HCT116 (cell line): ENCODE measurements at regions not wholly inside any gene's neighbourhood (a gene's known extent, or its start where the extent isn't known, plus 50 kb on each side); places are given as distances from the start of the nearest gene placed in this dataset.

Source experiments
- ATAC-seq: fragments of 200-7000 bp; cut with Tn5 transposase; 2 replicates; pipeline ENCODE4 v1.9.1; 2020; ENCODE audit warnings: mild to moderate bottlenecking, moderate library complexity
- BruUV-seq: library from RNA; stranded (reverse); fragments of 400-500 nt; replicated peaks from 2 replicates; lab custom pipeline; 2021; lab: Mats Ljungman, UMichigan
- CTCF ChIA-PET: fragments of 300-600 bp; sonication (Branson Sonifier 250); formaldehyde crosslinking; loops from one replicate; lab custom pipeline; 2021; ENCODE audit warnings: antibody characterized with exemption; lab: Charles Lee
- POLR2A ChIA-PET: fragments of 300-600, 350-600 bp; sonication (Branson Sonifier 250); formaldehyde crosslinking; loops from one replicate; lab custom pipeline; 2021; ENCODE audit warnings: antibody characterized with exemption; lab: Charles Lee
- RAD21 ChIA-PET, 2 experiments: fragments of 300-600 bp; sonication (Branson Sonifier 250); formaldehyde crosslinking; loops; one replicate each; lab custom pipeline; 2023; ENCODE audit warnings: low total read pairs in 2 of 2; ENCODE audit not compliant: uncharacterized antibody in 2 of 2, unreplicated experiment in 2 of 2, low non-redundant PET in 1 of 2; lab: Charles Lee
- DNase-seq: peaks from one replicate; pipeline ENCODE4 v3.0.0-alpha.2; 2010; ENCODE audit warnings: low read depth, low spot score
- H2AFZ ChIP-seq: fragments of 200-600 bp; shearing (Covaris generic), sonication (generic); 2 replicates; pipeline ENCODE4 v1.6.1; 2017; ENCODE audit warnings: low read depth, mixed run types, mixed read lengths, antibody characterized with exemption, low read length; ENCODE audit not compliant: poor library complexity, severe bottlenecking
- H3K27ac ChIP-seq: 2 replicates; pipeline ENCODE4 v1.5.1; 2012; ENCODE audit warnings: low read depth, low read length
- H3K27me3 ChIP-seq: fragments of 200-600 bp; sonication (generic); 2 replicates; pipeline ENCODE4 v1.6.1; 2016; ENCODE audit warnings: mixed run types, low read length, mixed read lengths; ENCODE audit not compliant: insufficient read depth
- H3K36me3 ChIP-seq, 2 experiments: fragments of 200-500 bp in 1 of 2; fragments of 200-600 bp in 1 of 2; sonication (Bioruptor generic) in 1 of 2; sonication (generic) in 1 of 2; 2 replicates each; pipeline versions ENCODE4 v1.5.1 to v1.6.1; 2014 to 2016; ENCODE audit warnings: low read length in 2 of 2, inconsistent platforms in 1 of 2, mixed read lengths in 1 of 2, mixed run types in 1 of 2; ENCODE audit not compliant: insufficient read depth in 2 of 2, control insufficient read depth in 1 of 2
- H3K4me1 ChIP-seq, 2 experiments: fragments of 200-600 bp in 1 of 2; sonication (generic) in 1 of 2; 2 replicates each; pipeline versions ENCODE4 v1.5.1 to v1.6.1; 2012 to 2017; ENCODE audit warnings: low read length in 2 of 2, inconsistent platforms in 1 of 2, mild to moderate bottlenecking in 1 of 2, mixed read lengths in 1 of 2, mixed run types in 1 of 2, moderate library complexity in 1 of 2; ENCODE audit not compliant: insufficient read depth in 2 of 2, control insufficient read depth in 1 of 2
- H3K4me2 ChIP-seq: fragments of 200-600 bp; sonication (generic); 2 replicates; pipeline ENCODE4 v1.6.1; 2017; ENCODE audit warnings: mixed run types, low read length, mixed read lengths
- H3K4me3 ChIP-seq, 2 experiments: fragments of 200-600 bp in 1 of 2; sonication (generic) in 1 of 2; replicated peaks in 1 of 2; 2 replicates each; pipeline ENCODE4 v1.5.1; 2011 to 2016; ENCODE audit warnings: low read length in 2 of 2, control low read depth in 1 of 2, low read depth in 1 of 2, mild to moderate bottlenecking in 1 of 2, mixed read lengths in 1 of 2, mixed run types in 1 of 2
- H3K79me2 ChIP-seq: fragments of 200-600 bp; sonication (generic); 2 replicates; pipeline ENCODE4 v1.6.1; 2017; ENCODE audit warnings: mild to moderate bottlenecking, mixed run types, low read length, moderate library complexity, mixed read lengths; ENCODE audit not compliant: insufficient read depth
- H3K9ac ChIP-seq: fragments of 200-600 bp; sonication (generic); 2 replicates; pipeline ENCODE4 v1.6.1; 2016; ENCODE audit warnings: low read length, mixed read lengths
- H3K9me2 ChIP-seq: fragments of 200-600 bp; sonication (generic), shearing (Covaris generic); 2 replicates; pipeline ENCODE4 v1.6.1; 2017; ENCODE audit warnings: mixed run types, mild to moderate bottlenecking, moderate library complexity; ENCODE audit not compliant: insufficient read depth
- H3K9me3 ChIP-seq, 2 experiments: fragments of 200-500 bp in 1 of 2; fragments of 200-600 bp in 1 of 2; sonication (Bioruptor generic) in 1 of 2; sonication (generic) in 1 of 2; 2 replicates each; pipeline ENCODE4 v1.6.1; 2014 to 2017; ENCODE audit warnings: low read length in 2 of 2, mixed read lengths in 2 of 2, inconsistent platforms in 1 of 2, low read depth in 1 of 2, mild to moderate bottlenecking in 1 of 2, mixed run types in 1 of 2, moderate library complexity in 1 of 2; ENCODE audit not compliant: control insufficient read depth in 1 of 2, insufficient read depth in 1 of 2
- H4K20me1 ChIP-seq: fragments of 200-600 bp; sonication (generic), shearing (Covaris generic); 2 replicates; pipeline ENCODE4 v1.6.1; 2017; ENCODE audit warnings: mixed run types, mild to moderate bottlenecking, moderate library complexity; ENCODE audit not compliant: insufficient read depth
- CBX3 ChIP-seq: IDR thresholded peaks from 2 replicates; pipeline ENCODE4 v1.6.1; 2012; ENCODE audit warnings: low read depth
- EZH2 ChIP-seq: fragments of 200-600 bp; sonication (generic); IDR thresholded peaks from 2 replicates; pipeline ENCODE4 v1.6.1; 2017; ENCODE audit warnings: antibody characterized with exemption, mixed run types
- JUND ChIP-seq: IDR thresholded peaks from 2 replicates; pipeline ENCODE4 v1.6.1; 2012
- MAX ChIP-seq: IDR thresholded peaks from 2 replicates; pipeline ENCODE4 v1.6.1; 2012
- SIN3A ChIP-seq: IDR thresholded peaks from 2 replicates; pipeline ENCODE4 v1.6.1; 2012; ENCODE audit warnings: low read depth
- TCF7L2 ChIP-seq: IDR thresholded peaks from 2 replicates; pipeline ENCODE4 v1.7.0; 2011; ENCODE audit warnings: borderline replicate concordance, inconsistent platforms; ENCODE audit not compliant: insufficient read depth, insufficient read length; ENCODE audit errors: extremely low read depth
- YY1 ChIP-seq: IDR thresholded peaks from 2 replicates; pipeline ENCODE4 v1.6.1; 2011; ENCODE audit warnings: low read length, low read depth, moderate library complexity, mild to moderate bottlenecking; ENCODE audit not compliant: insufficient replicate concordance; ENCODE audit errors: extremely low read depth
- ZBTB33 ChIP-seq: IDR thresholded peaks from 2 replicates; pipeline ENCODE4 v1.6.1; 2011; ENCODE audit warnings: mild to moderate bottlenecking, low read length, moderate library complexity; ENCODE audit not compliant: insufficient replicate concordance; ENCODE audit errors: extremely low read depth
- ZNF274 ChIP-seq: fragments of 200-500 bp; sonication (Bioruptor generic); IDR thresholded peaks from 2 replicates; pipeline ENCODE4 v1.6.1; 2014; ENCODE audit warnings: mild to moderate bottlenecking, low read depth, low read length, inconsistent platforms
- intact Hi-C: fragments of 100-400 bp; cut with micrococcal nuclease; formaldehyde crosslinking; loops from 2 replicates; pipeline ENCODE4 v1.10.0; 2022
- TF ChIP-seq, protein P1 (sequence below), 3 experiments: fragments of 200-600 bp in 1 of 3; sonication (generic) in 1 of 3; IDR thresholded peaks in 2 of 3; conservative IDR thresholded peaks in 1 of 3; 2 replicates each; pipeline ENCODE4 v1.5.1; 2012 to 2017; ENCODE audit warnings: low read depth in 2 of 3, low read length in 2 of 3, antibody characterized with exemption in 1 of 3, borderline replicate concordance in 1 of 3, control low read depth in 1 of 3, mild to moderate bottlenecking in 1 of 3, mixed read lengths in 1 of 3, mixed run types in 1 of 3, moderate library complexity in 1 of 3; ENCODE audit not compliant: insufficient read depth in 1 of 3
- TF ChIP-seq, protein P2 (sequence below): IDR thresholded peaks from 2 replicates; pipeline ENCODE4 v1.6.1; 2012

DNA sequence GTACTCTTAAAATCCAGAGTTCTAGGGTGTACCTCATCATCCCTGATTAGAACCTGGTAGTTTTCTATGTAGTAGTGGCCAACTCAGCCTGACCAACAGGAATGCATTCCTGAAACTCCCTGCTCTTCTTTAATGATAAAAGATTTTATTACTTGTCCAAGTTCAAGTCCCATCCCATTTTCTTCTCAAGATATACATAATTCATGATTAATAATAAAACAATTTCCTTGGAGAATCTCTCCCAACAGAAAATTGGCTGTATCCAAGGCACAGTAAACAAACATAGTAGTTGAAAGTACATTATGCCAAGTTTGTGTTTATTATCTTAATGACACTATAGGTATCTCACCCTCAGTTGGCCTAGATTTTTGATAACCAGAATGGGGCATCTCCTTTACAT is 714.1 kb upstream of the ADAMTS5 start (continued):
- TF ChIP-seq YY1 (no peak), JUND (no peak), EZH2 (no peak)
- TF ChIP-seq, protein P1, sequence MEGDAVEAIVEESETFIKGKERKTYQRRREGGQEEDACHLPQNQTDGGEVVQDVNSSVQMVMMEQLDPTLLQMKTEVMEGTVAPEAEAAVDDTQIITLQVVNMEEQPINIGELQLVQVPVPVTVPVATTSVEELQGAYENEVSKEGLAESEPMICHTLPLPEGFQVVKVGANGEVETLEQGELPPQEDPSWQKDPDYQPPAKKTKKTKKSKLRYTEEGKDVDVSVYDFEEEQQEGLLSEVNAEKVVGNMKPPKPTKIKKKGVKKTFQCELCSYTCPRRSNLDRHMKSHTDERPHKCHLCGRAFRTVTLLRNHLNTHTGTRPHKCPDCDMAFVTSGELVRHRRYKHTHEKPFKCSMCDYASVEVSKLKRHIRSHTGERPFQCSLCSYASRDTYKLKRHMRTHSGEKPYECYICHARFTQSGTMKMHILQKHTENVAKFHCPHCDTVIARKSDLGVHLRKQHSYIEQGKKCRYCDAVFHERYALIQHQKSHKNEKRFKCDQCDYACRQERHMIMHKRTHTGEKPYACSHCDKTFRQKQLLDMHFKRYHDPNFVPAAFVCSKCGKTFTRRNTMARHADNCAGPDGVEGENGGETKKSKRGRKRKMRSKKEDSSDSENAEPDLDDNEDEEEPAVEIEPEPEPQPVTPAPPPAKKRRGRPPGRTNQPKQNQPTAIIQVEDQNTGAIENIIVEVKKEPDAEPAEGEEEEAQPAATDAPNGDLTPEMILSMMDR (IDR thresholded peaks at IDR 0.05 in 2 of 3, conservative IDR thresholded peaks at IDR 0.05 in 1 of 3; ENCODE audit: borderline replicate concordance in 1 of 3, insufficient read depth in 1 of 3, low read depth in 2 of 3, low read length in 2 of 3), result no peak
- TF ChIP-seq, all 23 proteins: peak for 0

GRCh38 chr21:27680181-27680580 is 713.3 kb upstream of the ADAMTS5 start:
- peaks cover 7 to 26% of the 10 kb centered on the region in 2 experiments; a peak in 3 of 4 replicates for H3K9me3 ChIP-seq
- TF ChIP-seq ZNF274, result no peak
- no peak for TF ChIP-seq TCF7L2
- TF ChIP-seq, protein P1 (IDR thresholded peaks at IDR 0.05 in 2 of 3, conservative IDR thresholded peaks at IDR 0.05 in 1 of 3; ENCODE audit: borderline replicate concordance in 1 of 3, insufficient read depth in 1 of 3, low read depth in 2 of 3, low read length in 2 of 3), result no peak
- TF ChIP-seq, protein P2, sequence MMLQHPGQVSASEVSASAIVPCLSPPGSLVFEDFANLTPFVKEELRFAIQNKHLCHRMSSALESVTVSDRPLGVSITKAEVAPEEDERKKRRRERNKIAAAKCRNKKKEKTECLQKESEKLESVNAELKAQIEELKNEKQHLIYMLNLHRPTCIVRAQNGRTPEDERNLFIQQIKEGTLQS, result no peak
- no peak for TF ChIP-seq ZBTB33
- TF ChIP-seq SIN3A, result no peak
- TF ChIP-seq YY1, result no peak
- TF ChIP-seq MAX, result no peak
- no peak for TF ChIP-seq CBX3
- TF ChIP-seq, all 23 proteins: peak for 0
- ATAC-seq, result no peak
- no peak overlapping the region for H3K4me2 ChIP-seq
- no peak overlapping the region for H2AFZ ChIP-seq
- no peaks in the 10 kb centered on the region for H3K27me3 ChIP-seq
- RAD21 ChIA-PET, result no interaction called here
- H3K27ac ChIP-seq, result no peak overlapping the region
- H3K4me1 ChIP-seq, result no peaks in the 10 kb centered on the region
- H3K9me2 ChIP-seq, result no peaks in the 10 kb centered on the region
- no peak for DNase-seq
- H3K9ac ChIP-seq, result no peak overlapping the region
- no peak overlapping the region for H3K4me3 ChIP-seq
- CTCF ChIA-PET, result no interaction called here
- H3K36me3 ChIP-seq, result no peaks in the 10 kb centered on the region
- H4K20me1 ChIP-seq, result no peaks in the 10 kb centered on the region
- POLR2A ChIA-PET, result no interaction called here
- H3K79me2 ChIP-seq, result no peaks in the 10 kb centered on the region
- intact Hi-C loops, result no loop called here
- BruUV-seq, result no TSS peak
